ENCODE measurements at regions not wholly inside any gene's neighbourhood (a gene's known extent, or its start where the extent isn't known, plus 50 kb on each side); places are given as distances from the start of the nearest gene placed in this dataset.

- Histone ChIP-seq H3K9me3 (ENCODE audit: insufficient read depth, low read depth, low read length) (no peaks in the 10 kb centered on the region), H3K27ac (ENCODE audit: low read depth, low read length) (peak overlapping the region; percentile 26), H3K4me2 (ENCODE audit: low read length) (no peak overlapping the region), H3K9ac (ENCODE audit: low read length) (no peak overlapping the region), H4K20me1 (ENCODE audit: insufficient read depth, low read length) (no peaks in the 10 kb centered on the region), H3K79me2 (ENCODE audit: insufficient read depth, low read length) (no peaks in the 10 kb centered on the region), H3K4me3 (ENCODE audit: insufficient read depth, low read depth, low read length) (no peak overlapping the region), H3K4me1 (ENCODE audit: insufficient read depth, low read length) (peaks cover 21% of the 10 kb centered on the region), H3K27me3 (ENCODE audit: insufficient read depth, low read length) (no peaks in the 10 kb centered on the region), H2AFZ (ENCODE audit: low read depth, low read length) (peak overlapping the region; percentile 18), H3K36me3 (ENCODE audit: insufficient read depth, low read length) (no peaks in the 10 kb centered on the region)
- H3K4me1 Mint-ChIP-seq (ENCODE audit: low read depth, unreplicated experiment), result peaks cover 25% of the 10 kb centered on the region
- no peaks in the 10 kb centered on the region for H3K36me3 Mint-ChIP-seq (ENCODE audit: low read depth, unreplicated experiment)
- H3K27ac Mint-ChIP-seq (ENCODE audit: unreplicated experiment), result peak overlapping the region; percentile 78
- TF ChIP-seq EZH2 (IDR thresholded peaks at IDR 0.05; ENCODE audit: insufficient read depth, low read length), result no peak
- no peak for TF ChIP-seq CTCF (IDR thresholded peaks at IDR 0.05; ENCODE audit: insufficient read depth, low read depth, low read length)
- H3K27me3 Mint-ChIP-seq (ENCODE audit: low read depth, unreplicated experiment), result peaks cover 13% of the 10 kb centered on the region
- no peaks in the 10 kb centered on the region for H3K9me3 Mint-ChIP-seq (ENCODE audit: unreplicated experiment)
- FAIRE-seq, result no peak
- peak; percentile 68 for DNase-seq (ENCODE audit: low read depth)
- no peak overlapping the region for H3K4me3 Mint-ChIP-seq (ENCODE audit: unreplicated experiment)
Measured at GRCh38 chr14:99038431-99038820, 233.6 kb downstream of the BCL11B start.

- H3K79me2 ChIP-seq (ENCODE audit: insufficient read depth, low read length), result no peaks in the 10 kb centered on the region
- peaks cover 25% of the 10 kb centered on the region for H3K4me1 Mint-ChIP-seq (ENCODE audit: low read depth, unreplicated experiment)
- no peak overlapping the region for H3K4me3 Mint-ChIP-seq (ENCODE audit: unreplicated experiment)
- H3K36me3 ChIP-seq (ENCODE audit: insufficient read depth, low read length), result no peaks in the 10 kb centered on the region
- no peaks in the 10 kb centered on the region for H4K20me1 ChIP-seq (ENCODE audit: insufficient read depth, low read length)
- peaks cover 21% of the 10 kb centered on the region for H3K4me1 ChIP-seq (ENCODE audit: insufficient read depth, low read length)
- no peak overlapping the region for H2AFZ ChIP-seq (ENCODE audit: low read depth, low read length)
- H3K27me3 ChIP-seq (ENCODE audit: insufficient read depth, low read length), result no peaks in the 10 kb centered on the region
- H3K9me3 Mint-ChIP-seq (ENCODE audit: unreplicated experiment), result peaks cover 2% of the 10 kb centered on the region
- H3K36me3 Mint-ChIP-seq (ENCODE audit: low read depth, unreplicated experiment), result no peaks in the 10 kb centered on the region
- H3K4me3 ChIP-seq (ENCODE audit: insufficient read depth, low read depth, low read length), result no peak overlapping the region
- no peak overlapping the region for H3K9ac ChIP-seq (ENCODE audit: low read length)
- no peak overlapping the region for H3K27ac ChIP-seq (ENCODE audit: low read depth, low read length)
- no peaks in the 10 kb centered on the region for H3K9me3 ChIP-seq (ENCODE audit: insufficient read depth, low read depth, low read length)
- TF ChIP-seq EZH2 (IDR thresholded peaks at IDR 0.05; ENCODE audit: insufficient read depth, low read length) (no peak), CTCF (IDR thresholded peaks at IDR 0.05; ENCODE audit: insufficient read depth, low read depth, low read length) (no peak)
- no peak for DNase-seq (ENCODE audit: low read depth)
- H3K27me3 Mint-ChIP-seq (ENCODE audit: low read depth, unreplicated experiment), result peaks cover 12% of the 10 kb centered on the region
- FAIRE-seq, result no peak
- H3K4me2 ChIP-seq (ENCODE audit: low read length), result no peak overlapping the region
- no peak overlapping the region for H3K27ac Mint-ChIP-seq (ENCODE audit: unreplicated experiment)
Measured at GRCh38 chr14:99039331-99040041, 232.5 kb downstream of the BCL11B start.

GRCh38 chr14:99040052-99040451 is 231.9 kb downstream of the BCL11B start:
- Mint-ChIP-seq H3K4me1 (ENCODE audit: low read depth, unreplicated experiment) (peaks cover 25% of the 10 kb centered on the region), H3K36me3 (ENCODE audit: low read depth, unreplicated experiment) (no peaks in the 10 kb centered on the region), H3K27ac (ENCODE audit: unreplicated experiment) (no peak overlapping the region), H3K27me3 (ENCODE audit: low read depth, unreplicated experiment) (peaks cover 14% of the 10 kb centered on the region), H3K9me3 (ENCODE audit: unreplicated experiment) (peaks cover 6% of the 10 kb centered on the region), H3K4me3 (ENCODE audit: unreplicated experiment) (no peak overlapping the region)
- FAIRE-seq (no peak), DNase-seq (ENCODE audit: low read depth) (no peak)
- H4K20me1 ChIP-seq (ENCODE audit: insufficient read depth, low read length), result no peaks in the 10 kb centered on the region
- H3K4me2 ChIP-seq (ENCODE audit: low read length), result no peak overlapping the region
- TF ChIP-seq CTCF (IDR thresholded peaks at IDR 0.05; ENCODE audit: insufficient read depth, low read depth, low read length) (no peak), EZH2 (IDR thresholded peaks at IDR 0.05; ENCODE audit: insufficient read depth, low read length) (no peak)
- H2AFZ ChIP-seq (ENCODE audit: low read depth, low read length), result no peak overlapping the region
- no peaks in the 10 kb centered on the region for H3K79me2 ChIP-seq (ENCODE audit: insufficient read depth, low read length)
- no peaks in the 10 kb centered on the region for H3K9me3 ChIP-seq (ENCODE audit: insufficient read depth, low read depth, low read length)
- H3K9ac ChIP-seq (ENCODE audit: low read length), result no peak overlapping the region
- no peak overlapping the region for H3K27ac ChIP-seq (ENCODE audit: low read depth, low read length)
- H3K27me3 ChIP-seq (ENCODE audit: insufficient read depth, low read length), result no peaks in the 10 kb centered on the region
- H3K4me3 ChIP-seq (ENCODE audit: insufficient read depth, low read depth, low read length), result no peak overlapping the region
- H3K4me1 ChIP-seq (ENCODE audit: insufficient read depth, low read length), result peaks cover 20% of the 10 kb centered on the region
- no peaks in the 10 kb centered on the region for H3K36me3 ChIP-seq (ENCODE audit: insufficient read depth, low read length)

Data from astrocyte (in vitro differentiated cells and primary cell).